Stomach (tissue), 4 donors: ENCODE measurements at regions not wholly inside any gene's neighbourhood (a gene's known extent, or its start where the extent isn't known, plus 50 kb on each side); places are given as distances from the start of the nearest gene placed in this dataset.

Experiments used
- CTCF ChIP-seq, 7 experiments: fragments of 450-650 bp in 4 of 7; fragments of 200-600 bp in 3 of 7; sonication (generic) in 3 of 7; IDR thresholded peaks; one replicate each; pipeline ENCODE4 v1.5.1; 2016 to 2019; ENCODE audit warnings: antibody characterized with exemption in 7 of 7, control low read depth in 2 of 7, mild to moderate bottlenecking in 1 of 7
- POLR2AphosphoS5 ChIP-seq, 3 donors: sonication (generic); formaldehyde crosslinking; IDR thresholded peaks; one replicate each; pipeline ENCODE4 v1.6.1; 2016; ENCODE audit warnings: antibody characterized with exemption in 3 of 3

- TF ChIP-seq CTCF (IDR thresholded peaks at IDR 0.05) (no peak), POLR2AphosphoS5 (IDR thresholded peaks at IDR 0.05) (no peak)
These were observed 173.8 kb upstream of the USP24 start for GRCh38 chr1:55388960-55389359.
